ENCODE measurements at regions not wholly inside any gene's neighbourhood (a gene's known extent, or its start where the extent isn't known, plus 50 kb on each side); places are given as distances from the start of the nearest gene placed in this dataset.
A peak's percentile ranks its signal among the peaks of the same experiment; 100 is the strongest.

DNA sequence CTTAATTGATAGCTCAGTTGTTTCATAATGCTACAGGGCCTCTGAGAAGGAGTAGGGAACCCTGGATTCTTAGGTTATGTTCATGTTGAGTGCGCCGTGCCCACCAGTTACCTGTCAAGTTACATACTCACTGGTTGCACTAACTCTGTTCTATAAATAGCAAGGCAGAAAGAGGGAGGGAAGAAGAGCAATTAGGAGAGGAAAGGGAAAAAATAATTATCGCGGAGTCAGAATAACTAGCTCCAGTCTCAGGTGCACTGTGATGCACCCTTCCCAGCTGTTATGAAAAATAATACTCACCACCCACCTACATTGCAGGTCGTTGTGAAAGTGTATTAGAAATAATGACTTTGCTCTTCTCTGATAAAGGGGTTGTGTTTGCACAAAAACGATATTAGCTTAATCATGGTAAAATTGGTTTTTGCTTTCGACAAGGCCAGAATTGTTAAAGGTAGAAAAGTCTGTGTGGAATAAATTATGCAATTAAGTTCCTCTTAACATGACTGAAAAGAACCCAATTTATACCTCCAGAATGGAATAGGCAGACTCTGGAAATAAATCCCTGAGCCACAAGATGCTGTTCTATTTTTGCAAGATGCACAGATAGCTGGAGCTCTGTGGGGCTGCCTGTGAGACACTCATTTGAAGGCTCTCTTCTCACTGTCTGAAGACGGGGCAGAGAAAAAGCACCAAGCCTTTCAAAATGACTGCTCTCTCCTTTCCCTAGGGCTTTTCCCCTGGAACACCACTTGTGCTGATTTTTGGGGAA lies 137.6 kb upstream of the PITRM1 start:
- Mint-ChIP-seq H3K4me1 (ENCODE audit: low read depth) (no peaks in the 10 kb centered on the region), H3K27ac (no peak overlapping the region), H3K36me3 (ENCODE audit: insufficient read depth) (no peaks in the 10 kb centered on the region), H3K4me3 (ENCODE audit: low read depth) (no peak overlapping the region), H3K27me3 (peaks cover 53% of the 10 kb centered on the region), H3K9me3 (ENCODE audit: low read depth) (no peaks in the 10 kb centered on the region)
- TF ChIP-seq, protein P1, sequence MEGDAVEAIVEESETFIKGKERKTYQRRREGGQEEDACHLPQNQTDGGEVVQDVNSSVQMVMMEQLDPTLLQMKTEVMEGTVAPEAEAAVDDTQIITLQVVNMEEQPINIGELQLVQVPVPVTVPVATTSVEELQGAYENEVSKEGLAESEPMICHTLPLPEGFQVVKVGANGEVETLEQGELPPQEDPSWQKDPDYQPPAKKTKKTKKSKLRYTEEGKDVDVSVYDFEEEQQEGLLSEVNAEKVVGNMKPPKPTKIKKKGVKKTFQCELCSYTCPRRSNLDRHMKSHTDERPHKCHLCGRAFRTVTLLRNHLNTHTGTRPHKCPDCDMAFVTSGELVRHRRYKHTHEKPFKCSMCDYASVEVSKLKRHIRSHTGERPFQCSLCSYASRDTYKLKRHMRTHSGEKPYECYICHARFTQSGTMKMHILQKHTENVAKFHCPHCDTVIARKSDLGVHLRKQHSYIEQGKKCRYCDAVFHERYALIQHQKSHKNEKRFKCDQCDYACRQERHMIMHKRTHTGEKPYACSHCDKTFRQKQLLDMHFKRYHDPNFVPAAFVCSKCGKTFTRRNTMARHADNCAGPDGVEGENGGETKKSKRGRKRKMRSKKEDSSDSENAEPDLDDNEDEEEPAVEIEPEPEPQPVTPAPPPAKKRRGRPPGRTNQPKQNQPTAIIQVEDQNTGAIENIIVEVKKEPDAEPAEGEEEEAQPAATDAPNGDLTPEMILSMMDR (IDR thresholded peaks at IDR 0.05; ENCODE audit: unreplicated experiment) = no peak
- DNase-seq (ENCODE audit: low spot score, unreplicated experiment) = no peak

DNA sequence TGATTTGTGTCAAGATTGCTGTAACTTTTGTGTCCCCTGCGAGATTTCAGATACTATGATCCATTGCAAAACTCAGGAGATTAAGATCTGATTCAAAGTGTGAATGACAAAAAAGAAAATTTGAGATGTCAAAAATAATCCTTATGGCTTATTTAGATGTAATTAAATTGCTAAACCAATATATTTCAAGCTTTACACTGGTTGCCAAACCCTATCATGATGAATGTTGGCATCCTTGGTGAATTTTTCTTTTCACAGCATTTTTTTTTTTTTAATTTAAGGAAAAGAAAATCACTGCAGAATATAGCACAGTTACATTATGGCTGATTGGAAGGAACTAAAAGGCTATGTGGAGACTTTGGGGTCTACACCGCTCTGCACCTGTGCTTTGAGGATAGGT lies 133.5 kb upstream of the PITRM1 start:
- no peak for DNase-seq (ENCODE audit: low spot score, unreplicated experiment)
- H3K27ac Mint-ChIP-seq = no peak overlapping the region
- TF ChIP-seq, protein P1 (IDR thresholded peaks at IDR 0.05; ENCODE audit: unreplicated experiment) = no peak
- H3K4me3 Mint-ChIP-seq (ENCODE audit: low read depth) = no peak overlapping the region
- H3K4me1 Mint-ChIP-seq (ENCODE audit: low read depth) = no peaks in the 10 kb centered on the region
- H3K9me3 Mint-ChIP-seq (ENCODE audit: low read depth) = no peaks in the 10 kb centered on the region
- H3K36me3 Mint-ChIP-seq (ENCODE audit: insufficient read depth) = no peaks in the 10 kb centered on the region
- H3K27me3 Mint-ChIP-seq = peaks cover 23% of the 10 kb centered on the region

DNA sequence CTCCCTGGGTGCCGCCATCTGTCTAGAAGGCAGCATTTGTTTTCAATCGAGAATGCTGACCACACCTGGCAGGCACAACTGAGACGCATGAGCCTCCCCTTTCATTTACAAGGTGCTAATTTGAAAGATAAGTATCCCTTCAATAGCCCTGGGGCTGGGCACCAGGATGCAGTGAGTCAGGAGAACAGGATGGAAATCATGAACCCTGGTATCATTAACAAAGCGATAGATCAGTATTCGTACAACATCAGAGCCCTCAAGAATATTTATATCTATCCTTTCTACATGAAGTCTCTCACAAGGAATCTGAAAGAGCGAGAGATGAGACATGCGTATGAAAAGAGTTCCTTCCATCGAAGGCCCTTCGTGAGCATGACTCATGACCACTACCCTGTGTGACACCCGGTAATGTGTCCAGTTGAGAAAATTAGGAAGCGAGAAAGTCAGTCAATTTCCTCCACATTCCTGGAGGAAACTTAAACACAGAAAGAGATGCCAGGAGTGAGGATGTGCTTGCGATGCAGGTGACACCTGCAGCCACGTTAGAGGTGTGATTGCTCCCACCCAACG lies 123.1 kb upstream of the PITRM1 start:
- no peak for DNase-seq (ENCODE audit: low spot score, unreplicated experiment)
- H3K9me3 Mint-ChIP-seq (ENCODE audit: low read depth) = peaks cover 4% of the 10 kb centered on the region
- TF ChIP-seq, protein P1 (IDR thresholded peaks at IDR 0.05; ENCODE audit: unreplicated experiment) = no peak
- H3K4me1 Mint-ChIP-seq (ENCODE audit: low read depth) = peaks cover 27% of the 10 kb centered on the region
- H3K36me3 Mint-ChIP-seq (ENCODE audit: insufficient read depth) = no peaks in the 10 kb centered on the region
- peaks cover 39% of the 10 kb centered on the region for H3K27me3 Mint-ChIP-seq
- H3K27ac Mint-ChIP-seq = peak overlapping the region; percentile 2
- H3K4me3 Mint-ChIP-seq (ENCODE audit: low read depth) = no peak overlapping the region

DNA sequence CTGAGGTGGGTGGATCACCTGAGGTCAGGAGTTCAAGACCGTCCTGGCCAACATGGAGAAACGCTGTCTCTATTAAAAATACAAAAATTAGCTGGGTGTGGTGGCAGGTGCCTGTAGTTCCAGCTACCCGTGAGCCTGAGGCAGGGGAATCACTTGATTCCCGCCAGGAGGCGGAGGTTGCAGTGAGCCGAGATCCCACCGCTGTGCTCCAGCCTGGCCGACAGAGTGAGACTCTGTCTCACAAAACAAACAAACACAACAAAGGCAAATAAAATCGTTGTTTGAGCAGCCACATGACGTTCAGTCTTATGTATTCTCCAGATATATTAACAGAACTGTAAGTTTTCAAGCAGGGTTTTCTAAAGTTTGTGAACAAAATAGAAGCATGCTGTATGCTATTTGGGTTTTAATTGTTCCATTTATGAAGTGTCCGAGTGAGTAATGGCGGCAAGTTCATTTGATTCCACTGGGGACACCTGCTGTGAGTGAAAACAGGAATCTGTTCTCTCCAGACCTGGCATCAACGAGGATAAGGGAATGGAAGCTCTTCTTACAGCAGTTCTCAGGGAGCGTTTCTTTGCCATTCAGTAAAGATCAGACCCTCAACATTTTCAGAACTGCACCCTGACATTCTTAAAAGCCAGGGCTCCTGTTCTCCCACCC lies 122.5 kb upstream of the PITRM1 start:
- TF ChIP-seq, protein P1 (IDR thresholded peaks at IDR 0.05; ENCODE audit: unreplicated experiment) = peak; percentile 37
- Mint-ChIP-seq H3K4me3 (ENCODE audit: low read depth) (no peak overlapping the region), H3K27me3 (peaks cover 36% of the 10 kb centered on the region), H3K36me3 (ENCODE audit: insufficient read depth) (no peaks in the 10 kb centered on the region), H3K27ac (peak overlapping the region; percentile 54), H3K9me3 (ENCODE audit: low read depth) (no peaks in the 10 kb centered on the region), H3K4me1 (ENCODE audit: low read depth) (peaks cover 27% of the 10 kb centered on the region)
- DNase-seq (ENCODE audit: low spot score, unreplicated experiment) = no peak

DNA sequence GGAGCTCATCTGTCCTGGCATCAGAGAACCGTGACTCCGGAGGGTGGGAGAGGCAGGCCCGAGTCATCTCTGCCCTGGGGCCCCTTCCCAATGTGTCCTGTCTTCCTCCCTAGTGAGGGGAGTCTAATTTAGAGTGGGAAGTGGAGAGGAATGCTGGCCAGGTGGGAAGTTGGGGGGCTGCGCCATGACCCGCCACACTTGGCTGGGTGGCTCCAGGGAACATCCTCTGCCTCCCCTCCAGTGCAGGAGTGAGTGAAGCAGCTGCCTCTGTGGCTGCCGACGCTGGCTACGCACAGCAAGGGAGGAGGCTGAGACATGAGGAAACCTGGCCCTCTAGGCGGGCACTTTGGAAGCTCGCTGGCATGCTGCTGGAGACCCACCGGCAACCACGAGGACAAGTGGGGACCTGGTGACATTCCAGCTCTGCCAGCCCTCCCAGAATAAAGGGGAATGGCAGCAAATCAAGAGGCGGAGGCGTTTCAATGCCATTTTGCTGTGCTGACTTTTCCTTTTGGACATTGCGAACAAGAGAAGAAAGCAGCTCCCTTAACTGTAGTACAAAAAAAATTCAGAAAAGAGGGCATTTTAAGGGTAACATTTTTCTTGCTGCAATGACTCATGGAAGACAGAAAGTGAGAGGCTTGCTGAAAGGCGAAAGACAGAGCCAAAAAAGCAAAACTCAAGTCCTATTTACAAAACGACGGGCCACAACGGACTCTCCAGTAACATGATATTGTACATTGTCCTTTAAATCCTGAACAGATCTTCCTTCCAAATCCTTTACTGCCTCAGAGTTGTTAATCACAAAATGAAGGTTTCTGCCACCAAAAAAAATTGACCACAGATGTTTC lies 121.2 kb upstream of the PITRM1 start:
- Mint-ChIP-seq H3K4me3 (ENCODE audit: low read depth) (no peak overlapping the region), H3K27ac (no peak overlapping the region), H3K9me3 (ENCODE audit: low read depth) (no peaks in the 10 kb centered on the region), H3K27me3 (peaks cover 41% of the 10 kb centered on the region), H3K36me3 (ENCODE audit: insufficient read depth) (no peaks in the 10 kb centered on the region), H3K4me1 (ENCODE audit: low read depth) (peaks cover 21% of the 10 kb centered on the region)
- no peak for DNase-seq (ENCODE audit: low spot score, unreplicated experiment)
- TF ChIP-seq, protein P1 (IDR thresholded peaks at IDR 0.05; ENCODE audit: unreplicated experiment) = no peak
